HG03196 (cell line): ENCODE measurements at regions not wholly inside any gene's neighbourhood (a gene's known extent, or its start where the extent isn't known, plus 50 kb on each side); places are given as distances from the start of the nearest gene placed in this dataset.
"Not testable (repeated sequence)": the region's sequence is repeated elsewhere in the genome, so short reads cannot be mapped to it uniquely, and the experiment has no call there.

Experiments
- ATAC-seq: cut with Tn5 transposase; IDR thresholded peaks from one replicate; pipeline ENCODE4 v1.9.1; 2021; ENCODE audit not compliant: unreplicated experiment

- no peak for ATAC-seq
These were observed 108.9 kb upstream of the BARHL2 start for GRCh38 chr1:90826024-90826423.

DNA sequence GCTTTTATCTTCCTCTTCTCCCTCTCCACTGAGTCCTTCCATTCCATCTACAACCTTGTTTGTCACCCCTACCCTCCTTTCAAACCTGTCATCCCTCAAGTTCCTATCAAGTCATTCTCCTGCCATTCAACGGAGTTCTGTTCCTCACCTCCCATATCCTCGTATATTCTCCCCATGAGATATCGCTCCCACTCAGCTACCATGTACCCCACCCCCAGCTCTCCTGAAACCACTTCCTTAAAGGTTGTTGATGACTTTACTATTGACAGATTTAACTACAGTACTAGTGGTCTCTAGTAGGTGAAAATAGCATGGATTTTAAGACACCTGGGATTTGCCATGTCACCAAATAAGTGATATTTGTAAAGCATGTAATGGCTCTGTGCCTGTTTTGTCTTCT lies 107.4 kb upstream of the BARHL2 start:
- ATAC-seq = no peak

- ATAC-seq = no peak
These were observed 106.6 kb upstream of the BARHL2 start for GRCh38 chr1:90823686-90824085.

GRCh38 chr1:90821788-90822359 lies 104.8 kb upstream of the BARHL2 start:
- no peak for ATAC-seq

DNA sequence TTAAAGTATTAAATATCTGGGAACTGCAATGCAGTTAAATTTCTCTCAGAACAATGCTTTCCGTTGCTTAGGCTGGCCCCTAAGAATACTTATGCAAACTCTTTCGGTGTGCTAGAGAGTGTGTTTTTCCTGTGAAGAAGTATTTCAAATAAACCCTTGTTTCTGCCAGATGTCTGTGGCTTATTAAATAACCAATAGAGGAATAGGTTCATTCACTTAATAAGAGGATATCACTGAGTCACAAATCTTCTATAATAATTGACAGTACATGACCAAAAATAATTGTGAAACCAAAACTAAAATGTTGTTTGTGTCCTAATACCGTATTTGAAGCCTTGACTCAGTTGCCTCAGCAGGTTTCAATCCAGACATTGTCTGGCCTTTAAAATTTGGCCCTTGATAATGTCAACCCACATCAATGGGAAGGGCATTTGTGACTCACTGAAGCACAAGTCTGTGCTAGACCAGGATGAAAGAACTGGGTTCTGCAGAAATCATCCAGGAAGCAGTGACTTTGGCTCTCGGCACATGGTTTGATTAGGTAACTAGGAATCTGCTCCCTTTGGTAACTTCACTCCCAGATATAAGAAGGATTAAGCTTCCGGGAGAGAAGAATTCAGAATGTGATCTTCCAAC lies 104.2 kb upstream of the BARHL2 start:
- no peak for ATAC-seq

DNA sequence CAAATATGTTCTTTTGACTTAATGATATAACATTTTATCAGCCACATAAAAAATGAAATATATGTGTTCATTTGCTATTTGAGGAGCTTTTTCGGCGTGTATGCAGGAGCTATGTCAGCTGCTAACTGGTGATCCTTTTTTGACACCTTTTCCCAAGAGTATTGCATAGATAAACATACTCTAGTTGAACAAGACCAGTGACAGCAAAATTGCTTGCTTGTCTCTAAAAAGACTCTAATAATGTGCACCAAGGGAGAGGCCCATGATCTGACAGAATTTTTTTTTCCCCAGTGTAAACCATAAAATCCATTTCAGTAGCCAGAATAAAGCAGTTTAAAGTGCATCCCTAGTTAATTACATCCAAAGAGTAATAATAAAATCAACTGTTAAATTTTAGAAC lies 103.6 kb upstream of the BARHL2 start:
- no peak for ATAC-seq

DNA sequence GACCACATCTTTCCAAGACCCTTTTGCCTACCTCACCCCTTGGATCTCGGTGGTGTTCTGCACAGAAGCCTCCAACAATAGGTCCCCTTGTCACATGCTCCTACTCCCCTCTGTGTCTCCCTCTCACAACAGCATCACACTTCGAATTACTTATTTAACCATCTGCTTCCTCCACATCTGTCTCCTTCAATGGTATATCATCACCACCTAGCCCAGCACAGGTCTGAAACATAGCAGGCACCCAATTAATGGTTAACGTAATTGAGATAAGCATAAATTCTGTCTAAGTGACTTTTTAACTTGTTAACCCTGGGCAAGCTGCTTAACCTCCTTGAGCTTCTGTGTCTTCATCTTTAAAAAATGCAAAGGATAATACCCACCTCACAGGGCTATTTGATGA lies 100.3 kb upstream of the BARHL2 start:
- ATAC-seq = no peak

- not testable (repeated sequence) for ATAC-seq
These were observed 95.1 kb upstream of the BARHL2 start for GRCh38 chr1:90812237-90812636.

GRCh38 chr1:90811444-90811950 lies 94.4 kb upstream of the BARHL2 start:
- not testable (repeated sequence) for ATAC-seq

GRCh38 chr1:90810681-90811080 lies 93.6 kb upstream of the BARHL2 start:
- ATAC-seq = no peak

- no peak for ATAC-seq
These were observed 92.9 kb upstream of the BARHL2 start for GRCh38 chr1:90809996-90810395.

- ATAC-seq = no peak
These were observed 92.0 kb upstream of the BARHL2 start for GRCh38 chr1:90809093-90809492.

- ATAC-seq = no peak
These were observed 90.2 kb upstream of the BARHL2 start for GRCh38 chr1:90807329-90807728.

GRCh38 chr1:90802622-90803021 lies 85.5 kb upstream of the BARHL2 start:
- ATAC-seq = no peak

- ATAC-seq = no peak
These were observed 83.1 kb upstream of the BARHL2 start for GRCh38 chr1:90800012-90800717.

GRCh38 chr1:90799326-90799725 lies 82.2 kb upstream of the BARHL2 start:
- no peak for ATAC-seq

GRCh38 chr1:90798883-90799282 lies 81.8 kb upstream of the BARHL2 start:
- no peak for ATAC-seq

- no peak for ATAC-seq
These were observed 81.2 kb upstream of the BARHL2 start for GRCh38 chr1:90798344-90798743.

DNA sequence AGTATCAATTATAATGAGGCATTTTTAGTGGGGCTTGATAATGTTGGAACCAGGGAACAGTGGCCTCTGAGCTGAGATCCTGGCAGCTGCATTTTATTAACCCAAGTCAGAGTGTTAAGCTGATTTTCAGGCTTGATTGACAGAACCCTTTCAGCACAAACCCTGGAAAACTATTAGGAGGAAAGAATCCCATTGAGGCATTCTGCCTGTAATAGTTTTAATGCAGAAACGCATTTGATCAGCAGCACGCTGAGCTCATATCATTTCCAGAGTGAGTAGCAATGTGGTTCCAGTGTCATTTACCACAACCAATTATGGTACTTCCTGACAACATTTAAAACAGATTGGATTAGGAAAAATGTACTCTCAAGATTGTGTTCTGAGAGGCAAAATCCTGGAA lies 78.3 kb upstream of the BARHL2 start:
- ATAC-seq = no peak

- ATAC-seq = no peak
These were observed 69.6 kb upstream of the BARHL2 start for GRCh38 chr1:90786709-90787108.

DNA sequence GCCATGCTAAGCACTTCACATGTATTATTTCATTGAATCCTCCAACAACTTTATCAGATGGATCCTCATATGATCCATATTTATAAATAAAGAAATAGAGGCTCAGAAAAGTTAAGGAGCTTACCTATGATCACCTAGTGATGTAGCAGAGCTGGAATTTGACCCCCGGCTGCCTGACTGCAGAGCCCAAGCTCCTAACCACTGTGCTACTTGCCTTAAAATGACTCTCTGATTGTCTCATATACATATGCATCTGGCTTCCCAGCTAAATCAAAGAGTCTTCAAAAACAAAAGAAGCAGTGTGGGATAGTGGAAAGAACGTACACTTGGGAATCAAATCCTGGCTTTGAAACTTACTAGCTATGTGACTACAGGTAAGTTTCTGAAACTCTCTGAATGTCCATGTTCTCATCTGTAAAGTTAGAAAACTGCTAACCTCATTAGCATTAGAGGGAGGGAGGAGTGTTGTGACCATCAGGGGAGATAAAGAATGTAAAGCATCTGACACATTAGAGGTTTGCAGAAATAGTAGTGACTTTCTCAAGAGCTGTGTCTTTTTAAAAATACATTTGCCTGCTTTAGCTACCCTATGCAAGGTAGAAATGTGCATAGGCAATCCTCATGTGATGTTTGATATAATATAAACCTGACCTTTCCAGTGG lies 67.2 kb upstream of the BARHL2 start:
- no peak for ATAC-seq

- ATAC-seq = no peak
These were observed 66.1 kb upstream of the BARHL2 start for GRCh38 chr1:90783181-90783580.
